ENCODE measurements at regions not wholly inside any gene's neighbourhood (a gene's known extent, or its start where the extent isn't known, plus 50 kb on each side); places are given as distances from the start of the nearest gene placed in this dataset.

GRCh38 chr12:16136219-16136988 is 141.1 kb downstream of the SLC15A5 start:
- peak in 1 of 4 donors; percentile 9 for DNase-seq (ENCODE audit: low read depth in 4 of 4, low spot score in 2 of 4)

GRCh38 chr12:16135323-16135722 is 142.2 kb downstream of the SLC15A5 start:
- DNase-seq (ENCODE audit: low read depth in 4 of 4, low spot score in 2 of 4): no peak

- DNase-seq (ENCODE audit: low read depth in 4 of 4, low spot score in 2 of 4): no peak
Measured at GRCh38 chr12:16130343-16130742, 147.1 kb downstream of the SLC15A5 start.

GRCh38 chr12:16121953-16122352 is 155.5 kb downstream of the SLC15A5 start:
- DNase-seq (ENCODE audit: low read depth in 4 of 4, low spot score in 2 of 4): no peak

GRCh38 chr12:16119618-16120415 is 157.7 kb downstream of the SLC15A5 start:
- no peak for DNase-seq (ENCODE audit: low read depth in 4 of 4, low spot score in 2 of 4)

GRCh38 chr12:16118586-16118985 is 158.9 kb downstream of the SLC15A5 start:
- DNase-seq (ENCODE audit: low read depth in 4 of 4, low spot score in 2 of 4): no peak

- no peak for DNase-seq (ENCODE audit: low read depth in 4 of 4, low spot score in 2 of 4)
Measured at GRCh38 chr12:16112612-16113560, 164.6 kb downstream of the SLC15A5 start.

GRCh38 chr12:16112130-16112529 is 165.4 kb downstream of the SLC15A5 start:
- DNase-seq (ENCODE audit: low read depth in 4 of 4, low spot score in 2 of 4): no peak

- DNase-seq (ENCODE audit: low read depth in 4 of 4, low spot score in 2 of 4): no peak
Measured at GRCh38 chr12:16110596-16110995, 166.9 kb downstream of the SLC15A5 start.

- DNase-seq (ENCODE audit: low read depth in 4 of 4, low spot score in 2 of 4): no peak
Measured at GRCh38 chr12:16103851-16104250, 173.6 kb downstream of the SLC15A5 start.

GRCh38 chr12:16100206-16100605 is 177.3 kb downstream of the SLC15A5 start:
- DNase-seq (ENCODE audit: low read depth in 4 of 4, low spot score in 2 of 4): no peak

- DNase-seq (ENCODE audit: low read depth in 4 of 4, low spot score in 2 of 4): no peak
Measured at GRCh38 chr12:16096273-16096849, 181.1 kb downstream of the SLC15A5 start.

- no peak for DNase-seq (ENCODE audit: low read depth in 4 of 4, low spot score in 2 of 4)
Measured at GRCh38 chr12:16095531-16096110, 181.9 kb downstream of the SLC15A5 start.

GRCh38 chr12:16094437-16094836 is 183.0 kb downstream of the SLC15A5 start:
- DNase-seq (ENCODE audit: low read depth in 4 of 4, low spot score in 2 of 4): no peak

GRCh38 chr12:16093825-16094224 is 182.7 kb downstream of the DERA start:
- no peak for DNase-seq (ENCODE audit: low read depth in 4 of 4, low spot score in 2 of 4)

GRCh38 chr12:16090974-16091373 is 179.8 kb downstream of the DERA start:
- DNase-seq (ENCODE audit: low read depth in 4 of 4, low spot score in 2 of 4): no peak

GRCh38 chr12:16088421-16088820 is 177.3 kb downstream of the DERA start:
- DNase-seq (ENCODE audit: low read depth in 4 of 4, low spot score in 2 of 4): no peak

Data from left renal cortex interstitium (tissue), 4 donors.